Esophagus muscularis mucosa (tissue), 4 donors: ENCODE measurements at regions not wholly inside any gene's neighbourhood (a gene's known extent, or its start where the extent isn't known, plus 50 kb on each side); places are given as distances from the start of the nearest gene placed in this dataset.

Source experiments
- EP300 ChIP-seq: sonication (generic); formaldehyde crosslinking; IDR thresholded peaks from one replicate; pipeline ENCODE4 v1.6.1; 2017; ENCODE audit warnings: antibody characterized with exemption
- POLR2A ChIP-seq: fragments of 450-650 bp; IDR thresholded peaks from one replicate; pipeline ENCODE4 v1.6.1; 2017; ENCODE audit warnings: antibody characterized with exemption, moderate library complexity, mild to moderate bottlenecking, low read depth
- TF ChIP-seq, protein P1 (sequence below), 3 experiments: fragments of 200-600 bp in 2 of 3; fragments of 450-650 bp in 1 of 3; sonication (generic) in 2 of 3; IDR thresholded peaks; one replicate each; pipeline ENCODE4 v1.5.1; 2017 to 2019; ENCODE audit warnings: antibody characterized with exemption in 3 of 3, mild to moderate bottlenecking in 2 of 3, moderate library complexity in 1 of 3

DNA sequence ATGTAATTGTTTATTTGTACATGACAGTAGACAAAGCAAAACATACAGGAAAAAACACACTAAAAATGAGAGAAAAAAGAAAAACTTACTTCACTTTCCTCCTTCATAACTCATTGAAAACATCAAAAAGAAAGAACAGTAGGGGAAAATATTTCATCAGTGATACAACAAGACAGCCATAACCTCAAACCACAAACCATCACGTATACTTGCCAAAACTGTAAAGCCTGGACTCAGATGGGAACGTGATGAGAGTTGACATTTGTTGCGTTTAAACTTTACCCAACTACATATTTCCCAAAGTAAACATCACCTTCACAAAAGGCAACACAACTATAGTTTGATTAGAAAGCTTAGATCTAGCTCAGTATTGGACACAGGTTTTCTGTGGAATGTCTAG lies 278.2 kb upstream of the COL3A1 start:
- TF ChIP-seq EP300 = no peak
- TF ChIP-seq, protein P1, sequence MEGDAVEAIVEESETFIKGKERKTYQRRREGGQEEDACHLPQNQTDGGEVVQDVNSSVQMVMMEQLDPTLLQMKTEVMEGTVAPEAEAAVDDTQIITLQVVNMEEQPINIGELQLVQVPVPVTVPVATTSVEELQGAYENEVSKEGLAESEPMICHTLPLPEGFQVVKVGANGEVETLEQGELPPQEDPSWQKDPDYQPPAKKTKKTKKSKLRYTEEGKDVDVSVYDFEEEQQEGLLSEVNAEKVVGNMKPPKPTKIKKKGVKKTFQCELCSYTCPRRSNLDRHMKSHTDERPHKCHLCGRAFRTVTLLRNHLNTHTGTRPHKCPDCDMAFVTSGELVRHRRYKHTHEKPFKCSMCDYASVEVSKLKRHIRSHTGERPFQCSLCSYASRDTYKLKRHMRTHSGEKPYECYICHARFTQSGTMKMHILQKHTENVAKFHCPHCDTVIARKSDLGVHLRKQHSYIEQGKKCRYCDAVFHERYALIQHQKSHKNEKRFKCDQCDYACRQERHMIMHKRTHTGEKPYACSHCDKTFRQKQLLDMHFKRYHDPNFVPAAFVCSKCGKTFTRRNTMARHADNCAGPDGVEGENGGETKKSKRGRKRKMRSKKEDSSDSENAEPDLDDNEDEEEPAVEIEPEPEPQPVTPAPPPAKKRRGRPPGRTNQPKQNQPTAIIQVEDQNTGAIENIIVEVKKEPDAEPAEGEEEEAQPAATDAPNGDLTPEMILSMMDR (IDR thresholded peaks at IDR 0.05) = no peak
- no peak for TF ChIP-seq POLR2A
